ENCODE measurements at regions not wholly inside any gene's neighbourhood (a gene's known extent, or its start where the extent isn't known, plus 50 kb on each side); places are given as distances from the start of the nearest gene placed in this dataset.

DNA sequence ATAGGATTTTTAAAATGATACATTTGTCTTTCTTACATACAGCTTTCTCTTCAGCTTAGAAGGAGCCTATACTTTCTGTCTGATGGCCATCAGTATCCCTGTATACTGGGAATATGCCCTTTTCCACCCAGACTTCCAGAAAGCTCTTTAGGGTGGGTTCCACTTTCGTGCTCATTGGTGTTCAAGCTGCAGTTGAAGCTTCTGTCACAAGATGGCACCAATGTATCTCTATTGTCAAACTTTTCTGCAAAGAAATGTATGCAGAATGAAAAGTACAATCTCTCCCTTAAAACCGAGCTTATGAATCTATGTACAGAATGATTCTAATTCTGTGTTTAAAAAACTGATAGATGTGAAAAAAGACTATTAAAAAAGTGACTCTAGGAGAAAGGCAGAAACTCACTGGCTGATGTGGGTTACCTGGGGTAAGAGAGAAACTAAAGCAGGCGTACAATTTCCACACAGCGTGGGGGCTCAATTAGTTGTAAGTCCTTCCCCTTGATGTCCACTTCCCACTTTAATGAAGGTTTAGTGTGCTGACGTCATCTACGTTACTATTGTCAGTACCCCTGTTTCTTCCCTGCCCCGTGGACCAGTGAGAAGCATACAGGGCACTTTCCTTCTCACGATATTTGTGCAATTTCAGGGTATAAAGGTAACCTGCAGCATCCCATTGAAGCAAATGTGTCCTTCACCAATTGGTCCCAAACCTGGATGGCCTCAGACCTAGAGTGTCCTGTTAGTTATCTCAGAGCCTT, 57.3 kb upstream of the TCEAL2 start:
- H3K4me3 ChIP-seq = no peak overlapping the region
- no peak overlapping the region for H2AFZ ChIP-seq (ENCODE audit: low read depth, low read length)
- no peak for ATAC-seq
- no peak overlapping the region for H3K4me2 ChIP-seq (ENCODE audit: insufficient read depth, low read length)
- no peaks in the 10 kb centered on the region for H3K27me3 ChIP-seq (ENCODE audit: control insufficient read depth in 2 of 2, insufficient read depth in 2 of 2, low read length in 2 of 2)
- ChIA-PET CTCF (ENCODE audit: low intra/inter-chr PET ratio) (no interaction called here), POLR2A (no interaction called here)
- no peaks in the 10 kb centered on the region for H3K9me1 ChIP-seq (ENCODE audit: control insufficient read depth, insufficient read depth, low read length)
- intact Hi-C loops (cut with micrococcal nuclease) (no loop called here), in situ Hi-C loops (cut with MboI) (no loop called here)
- H4K20me1 ChIP-seq (replicated peaks; ENCODE audit: control insufficient read depth, insufficient read depth, low read length) = no peaks in the 10 kb centered on the region
- WGBS (ENCODE audit: insufficient coverage, low coverage, missing lambda C conversion rate) = 0% methylated on average over 7 of the region's 8 CpGs
- H3K27ac ChIP-seq (ENCODE audit: extremely low read depth, low read depth, low read length) = no peak overlapping the region
- H3K9ac ChIP-seq (ENCODE audit: insufficient read depth in 1 of 2, low read depth in 2 of 2, low read length in 2 of 2) = no peak overlapping the region
- H3K36me3 ChIP-seq (ENCODE audit: control insufficient read depth, insufficient read depth, low read length) = no peaks in the 10 kb centered on the region
- no peaks in the 10 kb centered on the region for H3K9me3 ChIP-seq (replicated peaks; ENCODE audit: control insufficient read depth, insufficient read depth, low read depth, low read length)
- no peaks in the 10 kb centered on the region for H3K4me1 ChIP-seq (replicated peaks in 1 of 2; ENCODE audit: control insufficient read depth in 2 of 2, insufficient read depth in 2 of 2, low read length in 2 of 2)
- no TSS peak for BruUV-seq (replicated peaks)
- no peak for FAIRE-seq
- peak in 2 of 4 experiments; percentile 4 to 23 for DNase-seq (ENCODE audit: extremely low read depth in 1 of 4, low spot score in 3 of 4)
- no peaks in the 10 kb centered on the region for H3K79me2 ChIP-seq (ENCODE audit: control insufficient read depth, insufficient read depth, low read length)
- TF ChIP-seq ZFP30 (CRISPR knock-in tag; IDR thresholded peaks at IDR 0.05; ENCODE audit: borderline replicate concordance) = no peak
- TF ChIP-seq ZNF217 (CRISPR knock-in tag; IDR thresholded peaks at IDR 0.05) = no peak
- no peak for TF ChIP-seq NFATC3 (IDR thresholded peaks at IDR 0.05)
- TF ChIP-seq, protein P1, sequence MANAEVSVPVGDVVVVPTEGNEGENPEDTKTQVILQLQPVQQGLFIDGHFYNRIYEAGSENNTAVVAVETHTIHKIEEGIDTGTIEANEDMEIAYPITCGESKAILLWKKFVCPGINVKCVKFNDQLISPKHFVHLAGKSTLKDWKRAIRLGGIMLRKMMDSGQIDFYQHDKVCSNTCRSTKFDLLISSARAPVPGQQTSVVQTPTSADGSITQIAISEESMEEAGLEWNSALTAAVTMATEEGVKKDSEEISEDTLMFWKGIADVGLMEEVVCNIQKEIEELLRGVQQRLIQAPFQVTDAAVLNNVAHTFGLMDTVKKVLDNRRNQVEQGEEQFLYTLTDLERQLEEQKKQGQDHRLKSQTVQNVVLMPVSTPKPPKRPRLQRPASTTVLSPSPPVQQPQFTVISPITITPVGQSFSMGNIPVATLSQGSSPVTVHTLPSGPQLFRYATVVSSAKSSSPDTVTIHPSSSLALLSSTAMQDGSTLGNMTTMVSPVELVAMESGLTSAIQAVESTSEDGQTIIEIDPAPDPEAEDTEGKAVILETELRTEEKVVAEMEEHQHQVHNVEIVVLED (CRISPR knock-in tag; IDR thresholded peaks at IDR 0.05) = no peak
- no peak for TF ChIP-seq ZNF79 (CRISPR knock-in tag; IDR thresholded peaks at IDR 0.05; ENCODE audit: low read depth)
- TF ChIP-seq, protein P2, sequence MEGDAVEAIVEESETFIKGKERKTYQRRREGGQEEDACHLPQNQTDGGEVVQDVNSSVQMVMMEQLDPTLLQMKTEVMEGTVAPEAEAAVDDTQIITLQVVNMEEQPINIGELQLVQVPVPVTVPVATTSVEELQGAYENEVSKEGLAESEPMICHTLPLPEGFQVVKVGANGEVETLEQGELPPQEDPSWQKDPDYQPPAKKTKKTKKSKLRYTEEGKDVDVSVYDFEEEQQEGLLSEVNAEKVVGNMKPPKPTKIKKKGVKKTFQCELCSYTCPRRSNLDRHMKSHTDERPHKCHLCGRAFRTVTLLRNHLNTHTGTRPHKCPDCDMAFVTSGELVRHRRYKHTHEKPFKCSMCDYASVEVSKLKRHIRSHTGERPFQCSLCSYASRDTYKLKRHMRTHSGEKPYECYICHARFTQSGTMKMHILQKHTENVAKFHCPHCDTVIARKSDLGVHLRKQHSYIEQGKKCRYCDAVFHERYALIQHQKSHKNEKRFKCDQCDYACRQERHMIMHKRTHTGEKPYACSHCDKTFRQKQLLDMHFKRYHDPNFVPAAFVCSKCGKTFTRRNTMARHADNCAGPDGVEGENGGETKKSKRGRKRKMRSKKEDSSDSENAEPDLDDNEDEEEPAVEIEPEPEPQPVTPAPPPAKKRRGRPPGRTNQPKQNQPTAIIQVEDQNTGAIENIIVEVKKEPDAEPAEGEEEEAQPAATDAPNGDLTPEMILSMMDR (IDR thresholded peaks at IDR 0.05 in 2 of 3, conservative IDR thresholded peaks at IDR 0.05 in 1 of 3; ENCODE audit: insufficient read depth in 2 of 3, low read depth in 1 of 3, low read length in 3 of 3) = peak; percentile 27 to 54 (median 47); a peak in 5 of 6 replicates
- TF ChIP-seq POLR3A (IDR thresholded peaks at IDR 0.05; ENCODE audit: borderline replicate concordance, extremely low read depth, insufficient read depth, insufficient read length) = no peak
- TF ChIP-seq TRIM24 (IDR thresholded peaks at IDR 0.05) = no peak
- no peak for TF ChIP-seq NFXL1 (CRISPR knock-in tag; IDR thresholded peaks at IDR 0.05)
- no peak for TF ChIP-seq EP300 (IDR thresholded peaks at IDR 0.05; ENCODE audit: low read length)
- no peak for TF ChIP-seq FOXJ3 (CRISPR knock-in tag; IDR thresholded peaks at IDR 0.05)
- no peak for TF ChIP-seq TAL1 (IDR thresholded peaks at IDR 0.05)
- TF ChIP-seq GATA2 (CRISPR knock-in tag; IDR thresholded peaks at IDR 0.05) = no peak
- TF ChIP-seq FOXK2 (conservative IDR thresholded peaks at IDR 0.05 in 1 of 2, IDR thresholded peaks at IDR 0.05 in 1 of 2; ENCODE audit: low read depth in 2 of 2) = no peak
- TF ChIP-seq RBBP5 (IDR thresholded peaks at IDR 0.05; ENCODE audit: borderline replicate concordance, insufficient read depth, low read length, poor library complexity, severe bottlenecking) = no peak
